Ovary (tissue), 7 donors: ENCODE measurements at regions not wholly inside any gene's neighbourhood (a gene's known extent, or its start where the extent isn't known, plus 50 kb on each side); places are given as distances from the start of the nearest gene placed in this dataset.

Experiments used
- DNase-seq, 5 donors: peaks; one replicate each; pipeline ENCODE4 v3.0.0-alpha.2; 2019 to 2020
- H3K27ac ChIP-seq, 2 donors: fragments of 200-600 bp; one replicate each; pipeline versions ENCODE4 v1.5.1 to v1.8.0; 2019 to 2022
- H3K27me3 ChIP-seq: fragments of 200-600 bp; one replicate; pipeline ENCODE4 v1.8.0; 2022
- H3K36me3 ChIP-seq: fragments of 200-600 bp; sonication (generic); one replicate; pipeline ENCODE4 v1.5.1; 2019
- H3K4me1 ChIP-seq: one replicate; pipeline ENCODE4 v1.8.1; 2013; ENCODE audit warnings: mild to moderate bottlenecking, moderate library complexity; ENCODE audit not compliant: insufficient read depth
- H3K4me3 ChIP-seq: fragments of 200-600 bp; sonication (generic); one replicate; pipeline ENCODE4 v1.5.1; 2017
- H3K9me3 ChIP-seq, 2 donors: fragments of 200-600 bp in 1 of 2; sonication (generic) in 1 of 2; one replicate each; pipeline versions ENCODE4 v1.5.1 to v1.8.1; 2013 to 2019; ENCODE audit warnings: mild to moderate bottlenecking in 1 of 2, moderate library complexity in 1 of 2
- EP300 ChIP-seq: sonication (generic); formaldehyde crosslinking; IDR thresholded peaks from one replicate; pipeline ENCODE4 v1.6.1; 2017; ENCODE audit warnings: antibody characterized with exemption
- POLR2A ChIP-seq: fragments of 450-650 bp; IDR thresholded peaks from one replicate; pipeline ENCODE4 v1.6.1; 2017; ENCODE audit warnings: antibody characterized with exemption, mild to moderate bottlenecking, moderate library complexity
- WGBS, 3 donors: extraction: QIAGEN DNeasy Blood & Tissue Kit in 1 of 3; methylation state at CpG; one replicate each; pipeline versions ENCODE4 v1.1.5 to v1.1.7; 2013 to 2017; 5-methylcytosine and 5-hydroxymethylcytosine counted together
- intact Hi-C, 4 donors: fragments of 100-400 bp; cut with DNase I; formaldehyde crosslinking; loops; one replicate each; pipeline versions ENCODE4 v1.11.0 to v1.15.1; 2022 to 2023
- TF ChIP-seq, protein P1 (sequence below), 3 donors: fragments of 450-650 bp in 2 of 3; fragments of 200-600 bp in 1 of 3; IDR thresholded peaks; one replicate each; pipeline versions ENCODE4 v1.5.1 to v1.8.0; 2016 to 2022; ENCODE audit warnings: antibody characterized with exemption in 3 of 3, mild to moderate bottlenecking in 1 of 3
- donor health status: DM: no; HTN: no; CAD: no; lungs with moderate emphysema.
- donor health status: DM: no; HTN: no; CAD: no.
- donor health status: Bipolar disorder and iron deficiency.
- donor health status: DM: no; HTN: no; CAD: no.
- donor health status: DM: yes; HTN: yes; CAD: no.

DNA sequence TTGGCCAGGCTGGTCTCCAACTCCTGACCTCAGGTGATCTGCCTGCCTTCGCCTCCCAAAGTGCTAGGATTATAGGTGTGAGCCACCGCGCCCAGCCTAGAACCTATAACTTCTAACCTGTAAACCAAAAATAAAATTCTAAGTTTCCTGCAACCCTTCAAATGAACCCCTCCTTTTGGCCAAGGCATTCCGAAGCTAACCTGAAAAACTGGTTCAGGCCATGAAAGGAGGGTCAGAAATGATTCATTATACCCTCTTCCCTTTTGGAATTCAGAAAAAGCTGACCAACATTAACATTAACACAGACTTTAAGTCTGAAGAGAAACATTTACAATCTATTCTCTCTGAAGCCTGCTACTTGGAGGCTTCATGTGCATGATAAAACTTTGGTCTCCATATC is 165.1 kb downstream of the TINAG start:
- Histone ChIP-seq H3K27me3 (no peaks in the 10 kb centered on the region), H3K27ac (no peak overlapping the region), H3K4me3 (no peak overlapping the region), H3K4me1 (no peaks in the 10 kb centered on the region), H3K36me3 (no peaks in the 10 kb centered on the region), H3K9me3 (no peaks in the 10 kb centered on the region)
- TF ChIP-seq EP300 (no peak), POLR2A (no peak)
- TF ChIP-seq, protein P1, sequence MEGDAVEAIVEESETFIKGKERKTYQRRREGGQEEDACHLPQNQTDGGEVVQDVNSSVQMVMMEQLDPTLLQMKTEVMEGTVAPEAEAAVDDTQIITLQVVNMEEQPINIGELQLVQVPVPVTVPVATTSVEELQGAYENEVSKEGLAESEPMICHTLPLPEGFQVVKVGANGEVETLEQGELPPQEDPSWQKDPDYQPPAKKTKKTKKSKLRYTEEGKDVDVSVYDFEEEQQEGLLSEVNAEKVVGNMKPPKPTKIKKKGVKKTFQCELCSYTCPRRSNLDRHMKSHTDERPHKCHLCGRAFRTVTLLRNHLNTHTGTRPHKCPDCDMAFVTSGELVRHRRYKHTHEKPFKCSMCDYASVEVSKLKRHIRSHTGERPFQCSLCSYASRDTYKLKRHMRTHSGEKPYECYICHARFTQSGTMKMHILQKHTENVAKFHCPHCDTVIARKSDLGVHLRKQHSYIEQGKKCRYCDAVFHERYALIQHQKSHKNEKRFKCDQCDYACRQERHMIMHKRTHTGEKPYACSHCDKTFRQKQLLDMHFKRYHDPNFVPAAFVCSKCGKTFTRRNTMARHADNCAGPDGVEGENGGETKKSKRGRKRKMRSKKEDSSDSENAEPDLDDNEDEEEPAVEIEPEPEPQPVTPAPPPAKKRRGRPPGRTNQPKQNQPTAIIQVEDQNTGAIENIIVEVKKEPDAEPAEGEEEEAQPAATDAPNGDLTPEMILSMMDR (IDR thresholded peaks at IDR 0.05) = no peak
- intact Hi-C loops = no loop called here
- WGBS, 3 donors = 90 to 94% (median 92%) methylated on average over 4 of the region's 4 CpGs
- DNase-seq = no peak

DNA sequence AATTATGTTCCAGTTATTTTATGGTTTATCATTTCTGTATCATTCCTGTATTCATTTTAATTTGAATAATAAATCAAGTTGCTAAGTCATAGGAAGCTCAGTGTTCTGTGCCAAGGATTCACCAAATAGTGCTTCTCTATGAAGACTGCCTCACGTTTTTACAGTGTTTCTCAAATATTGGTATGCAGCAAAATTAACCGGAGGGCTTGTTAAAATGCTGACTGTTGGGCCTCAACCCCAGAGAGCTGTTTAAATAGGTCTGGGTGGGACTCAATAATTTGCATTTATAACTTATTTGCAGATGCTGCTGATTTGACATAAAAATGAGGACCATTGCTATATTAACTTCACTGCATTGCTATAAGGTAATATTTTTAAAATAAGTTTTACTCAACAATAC is 166.7 kb downstream of the TINAG start:
- TF ChIP-seq POLR2A (no peak), EP300 (no peak)
- TF ChIP-seq, protein P1 (IDR thresholded peaks at IDR 0.05) = no peak
- intact Hi-C loops = no loop called here
- Histone ChIP-seq H3K36me3 (no peaks in the 10 kb centered on the region), H3K4me1 (no peaks in the 10 kb centered on the region), H3K27ac (no peak overlapping the region), H3K4me3 (no peak overlapping the region), H3K9me3 (no peaks in the 10 kb centered on the region), H3K27me3 (no peaks in the 10 kb centered on the region)
- WGBS, 3 donors = 49 to 58% (median 51%) methylated on average over 2 of the region's 2 CpGs
- no peak for DNase-seq

DNA sequence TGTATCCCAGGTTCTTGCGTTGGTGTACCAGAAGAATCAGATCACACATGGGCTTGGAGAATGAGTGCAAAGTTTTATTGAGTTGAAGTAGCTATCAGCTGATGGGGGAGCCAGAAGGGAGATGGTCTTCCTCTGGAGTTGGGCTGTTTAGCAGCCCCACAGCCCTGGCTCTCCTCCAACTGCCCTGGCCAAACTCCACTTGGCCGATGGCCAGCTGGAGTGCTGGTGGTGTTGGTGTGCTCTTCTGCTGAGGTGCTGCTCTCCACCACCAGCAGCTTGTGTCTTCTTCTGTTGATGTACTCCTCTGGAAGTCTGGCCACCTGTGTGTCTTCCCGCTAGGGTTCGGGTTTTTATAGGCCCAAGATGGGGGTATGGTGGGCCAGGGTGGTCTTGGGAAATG is 172.8 kb downstream of the TINAG start:
- DNase-seq = no peak
- no peaks in the 10 kb centered on the region for H3K4me1 ChIP-seq
- WGBS, 3 donors = 81 to 92% (median 86%) methylated on average over 4 of the region's 4 CpGs
- no peaks in the 10 kb centered on the region for H3K27me3 ChIP-seq
- H3K36me3 ChIP-seq = no peaks in the 10 kb centered on the region
- no peaks in the 10 kb centered on the region for H3K9me3 ChIP-seq
- H3K27ac ChIP-seq = no peak overlapping the region
- intact Hi-C loops = no loop called here
- no peak overlapping the region for H3K4me3 ChIP-seq
- TF ChIP-seq POLR2A = no peak
- TF ChIP-seq, protein P1 (IDR thresholded peaks at IDR 0.05) = no peak
- no peak for TF ChIP-seq EP300

DNA sequence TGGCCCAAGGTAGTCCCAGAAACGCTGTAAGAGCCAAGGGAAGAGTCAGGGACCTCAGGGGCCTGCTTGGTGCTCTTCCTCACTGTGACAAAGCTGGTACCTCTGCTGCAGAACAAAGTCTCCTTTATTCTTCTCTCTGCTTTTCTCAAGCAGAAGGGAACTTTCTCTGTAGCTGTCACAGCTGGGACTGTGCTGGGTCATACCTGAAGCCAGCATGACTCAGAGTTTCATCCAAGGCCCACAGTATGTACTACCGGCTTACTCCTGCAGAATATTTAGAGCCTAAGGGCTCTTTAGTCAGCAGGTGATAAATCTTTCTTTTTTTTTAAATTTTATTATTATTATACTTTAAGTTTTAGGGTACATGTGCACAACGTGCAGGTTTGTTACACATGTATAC is 183.2 kb downstream of the TINAG start:
- Histone ChIP-seq H3K4me1 (no peaks in the 10 kb centered on the region), H3K4me3 (no peak overlapping the region), H3K9me3 (no peaks in the 10 kb centered on the region), H3K27me3 (no peaks in the 10 kb centered on the region), H3K27ac (no peak overlapping the region), H3K36me3 (no peaks in the 10 kb centered on the region)
- no peak for DNase-seq
- intact Hi-C loops = loop anchor here in 1 of 4 donors (1.0 kb wide), 1 partner anchor 27 kb away; no protein-coding TSS in a partner anchor
- TF ChIP-seq POLR2A (no peak), EP300 (no peak)
- TF ChIP-seq, protein P1 (IDR thresholded peaks at IDR 0.05) = no peak
- 79 to 81% (median 81%) methylated on average over 3 of the region's 3 CpGs for WGBS, 3 donors

DNA sequence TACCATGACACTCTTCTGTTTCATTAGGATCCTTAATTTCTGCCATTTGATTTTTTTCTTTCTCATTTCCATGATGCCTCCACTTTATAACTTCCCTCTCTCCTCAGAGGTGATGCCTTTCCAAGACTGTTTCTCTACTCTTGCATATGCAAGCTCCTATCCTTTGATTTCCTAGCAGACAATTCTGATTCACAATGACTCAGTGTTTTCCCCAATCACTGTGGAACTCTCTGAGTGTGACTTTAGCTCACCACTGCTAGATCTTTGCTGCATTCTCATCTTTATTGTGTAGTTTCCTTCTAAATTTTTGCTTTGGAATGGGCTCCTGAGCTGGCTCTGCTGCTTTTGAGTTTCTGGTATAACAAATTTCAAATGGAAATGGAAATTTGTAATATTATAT is 184.9 kb downstream of the TINAG start:
- H3K4me3 ChIP-seq = no peak overlapping the region
- no peaks in the 10 kb centered on the region for H3K36me3 ChIP-seq
- TF ChIP-seq POLR2A = no peak
- no peak for TF ChIP-seq EP300
- TF ChIP-seq, protein P1 (IDR thresholded peaks at IDR 0.05) = no peak
- intact Hi-C loops = no loop called here
- no peaks in the 10 kb centered on the region for H3K4me1 ChIP-seq
- DNase-seq = no peak
- H3K27me3 ChIP-seq = no peaks in the 10 kb centered on the region
- no peaks in the 10 kb centered on the region for H3K9me3 ChIP-seq
- no peak overlapping the region for H3K27ac ChIP-seq
